UCSD-AML1 (cell line): ENCODE measurements at regions not wholly inside any gene's neighbourhood (a gene's known extent, or its start where the extent isn't known, plus 50 kb on each side); places are given as distances from the start of the nearest gene placed in this dataset.
"Not testable (repeated sequence)": the region's sequence is repeated elsewhere in the genome, so short reads cannot be mapped to it uniquely, and the experiment has no call there.

Experiments
- DNase-seq: peaks from one replicate; lab custom pipeline; 2025; ENCODE audit not compliant: unreplicated experiment; lab: John Stamatoyannopoulos, UW

DNA sequence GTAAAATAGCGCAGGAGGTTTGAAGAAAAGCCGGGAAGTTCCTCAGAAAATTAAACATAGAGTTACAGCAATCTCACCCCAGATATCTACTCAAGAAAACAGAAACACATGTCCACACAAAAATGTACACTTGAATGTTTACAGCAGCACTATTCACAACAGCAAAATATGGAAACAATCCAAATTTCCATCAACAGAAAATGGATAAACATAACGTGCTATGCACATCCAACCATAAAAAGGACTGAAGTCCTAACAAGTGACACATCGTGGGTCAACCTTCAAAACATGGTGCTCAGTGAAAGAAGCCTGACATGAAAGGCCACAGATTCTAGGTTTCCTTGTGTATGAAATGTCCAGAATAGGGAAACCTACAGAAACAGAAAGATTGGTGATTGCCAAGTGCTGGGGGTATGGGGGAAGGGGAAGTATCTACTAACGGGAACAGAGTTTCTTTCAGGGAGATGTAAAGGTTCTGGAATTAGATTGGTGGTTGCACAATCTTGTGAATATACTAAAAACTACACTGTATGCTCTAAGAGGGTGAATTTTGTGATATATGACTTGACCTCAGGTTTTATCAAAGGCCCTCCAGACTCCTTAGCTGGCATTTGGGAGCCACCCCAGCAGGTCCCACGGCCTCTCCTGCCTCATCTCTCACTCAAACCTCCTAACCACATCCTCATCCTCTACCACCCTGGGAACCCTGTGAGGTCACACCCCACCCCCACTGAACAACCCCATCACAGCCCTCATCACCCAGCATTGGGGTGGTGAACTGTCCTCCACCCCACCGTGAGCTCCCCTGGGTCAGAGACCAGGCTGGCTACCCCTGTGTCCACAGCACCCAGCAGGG, 69.2 kb upstream of the PRR5 start:
- peak; percentile 52 for DNase-seq

DNA sequence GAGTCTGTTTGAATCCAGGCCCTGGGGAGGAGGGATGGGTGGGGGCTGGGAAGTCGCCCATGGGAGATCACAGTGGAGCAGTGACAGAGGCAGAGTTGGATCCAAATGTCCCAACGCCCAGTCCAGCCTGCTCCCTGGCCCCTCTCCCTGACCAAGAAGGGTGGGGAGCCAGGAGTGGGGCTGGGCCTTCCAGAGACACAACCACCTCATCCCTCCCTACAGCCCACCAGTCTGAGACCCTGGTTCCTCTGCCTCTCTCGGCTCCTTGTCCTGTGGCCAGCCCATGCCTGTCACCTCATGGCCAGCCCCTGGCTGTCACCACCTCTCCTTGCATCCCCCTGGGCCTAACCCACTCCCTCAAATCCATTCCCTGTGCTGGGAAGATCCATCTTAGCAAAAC, 71.2 kb upstream of the PRR5 start:
- no peak for DNase-seq

DNA sequence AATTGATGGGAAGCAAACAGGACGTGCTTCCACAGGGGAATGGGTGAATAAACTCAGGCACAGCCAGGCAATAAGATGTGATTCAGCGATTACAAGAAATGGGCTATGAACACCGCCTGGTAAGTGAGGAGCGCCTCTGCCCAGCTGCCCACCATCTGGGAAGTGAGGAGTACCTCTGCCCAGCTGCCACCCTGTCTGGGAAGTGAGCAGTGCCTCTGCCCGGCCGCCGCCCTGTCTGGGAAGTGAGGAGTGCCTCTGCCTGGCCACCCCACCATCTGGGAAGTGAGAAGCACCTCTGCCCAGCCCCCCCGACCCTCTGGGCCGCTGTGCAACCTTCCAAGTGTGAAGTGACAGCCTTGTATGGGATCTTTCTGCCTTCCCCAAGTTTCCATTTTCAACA, 73.2 kb upstream of the PRR5 start:
- no peak for DNase-seq

DNA sequence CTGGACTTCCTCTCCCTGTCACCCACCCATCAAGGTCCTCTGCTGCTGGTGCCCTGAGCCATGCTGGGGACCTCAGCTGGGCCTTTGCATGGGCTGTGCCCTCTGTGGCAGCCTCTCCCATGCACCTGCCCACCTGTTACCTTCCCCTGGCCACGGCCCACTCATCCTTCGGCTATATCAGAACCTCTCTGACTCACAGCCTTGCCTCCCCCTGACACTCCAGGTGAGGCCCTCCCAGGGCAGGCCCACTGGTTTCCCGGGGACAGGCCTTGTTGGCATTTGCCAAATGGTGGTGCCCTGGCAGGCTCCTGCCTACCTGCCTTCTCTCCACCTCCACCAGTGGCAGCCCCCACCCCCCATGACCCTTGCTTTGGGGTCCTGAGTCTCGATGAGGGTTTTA, 73.7 kb upstream of the PRR5 start:
- no peak for DNase-seq

DNA sequence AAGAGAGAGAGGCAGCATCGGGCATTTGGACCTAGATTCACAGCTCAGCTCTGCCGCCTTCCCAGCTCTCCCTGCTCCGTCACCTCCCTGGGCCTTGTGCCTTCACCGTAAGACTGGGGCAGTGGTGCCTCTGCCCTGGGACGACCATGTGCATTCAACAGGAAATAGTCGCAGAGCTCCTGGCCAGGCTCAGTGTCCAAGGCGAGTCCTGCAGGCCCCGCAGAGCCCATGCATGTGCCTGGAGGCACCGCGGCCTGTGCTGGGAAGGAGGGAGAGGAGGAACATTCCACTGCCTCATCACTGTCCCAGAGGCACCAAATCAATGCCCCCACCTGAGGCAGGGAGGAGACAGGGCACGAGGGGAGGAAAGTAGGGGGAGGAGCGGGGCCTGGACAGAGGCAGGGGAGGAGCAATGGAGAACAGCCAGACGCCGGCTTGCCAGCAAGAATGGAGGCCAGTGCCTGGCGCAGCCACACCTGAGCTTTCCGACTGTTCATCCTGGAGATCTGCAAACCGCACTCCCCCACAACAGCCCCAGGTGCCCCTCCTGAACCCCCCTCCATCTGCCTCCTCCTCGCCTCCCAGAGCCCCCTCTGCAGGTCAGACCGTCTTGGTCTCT, 74.4 kb upstream of the PRR5 start:
- DNase-seq: no peak

DNA sequence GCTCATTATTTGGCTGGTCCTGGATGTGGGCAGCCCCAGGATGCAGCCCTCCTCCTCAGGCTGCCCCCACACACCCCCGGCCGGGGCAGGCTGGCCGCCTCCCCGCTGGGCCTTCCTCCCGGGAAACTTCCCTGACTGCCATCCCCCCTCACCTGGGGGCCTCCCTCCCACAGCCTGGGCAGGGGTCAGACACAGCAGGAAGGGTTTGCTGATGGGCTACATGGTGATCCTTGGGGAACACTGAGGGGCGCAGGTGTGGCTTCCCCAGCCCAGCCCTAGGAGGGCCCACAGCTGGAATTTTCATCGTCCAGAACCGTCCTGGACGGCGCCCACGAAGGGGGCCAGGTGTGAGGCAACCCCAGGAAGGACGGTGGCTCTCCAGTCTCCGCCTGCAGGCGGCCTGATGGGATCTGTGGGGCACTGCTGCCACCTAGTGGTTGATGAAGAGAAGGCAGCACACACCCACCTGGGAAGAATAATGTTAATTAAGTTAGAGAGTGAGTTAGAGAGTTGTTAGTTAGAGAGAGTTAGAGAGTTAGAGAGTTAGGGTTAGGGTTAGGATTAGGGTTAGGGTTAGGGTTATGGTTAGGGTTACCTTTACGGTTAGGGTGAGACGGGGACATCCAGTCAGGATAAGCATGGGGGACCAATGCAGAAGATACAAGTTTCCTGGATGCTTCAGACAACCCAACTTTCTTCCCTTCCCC, 75.9 kb upstream of the PRR5 start:
- DNase-seq: peak; percentile 72

DNA sequence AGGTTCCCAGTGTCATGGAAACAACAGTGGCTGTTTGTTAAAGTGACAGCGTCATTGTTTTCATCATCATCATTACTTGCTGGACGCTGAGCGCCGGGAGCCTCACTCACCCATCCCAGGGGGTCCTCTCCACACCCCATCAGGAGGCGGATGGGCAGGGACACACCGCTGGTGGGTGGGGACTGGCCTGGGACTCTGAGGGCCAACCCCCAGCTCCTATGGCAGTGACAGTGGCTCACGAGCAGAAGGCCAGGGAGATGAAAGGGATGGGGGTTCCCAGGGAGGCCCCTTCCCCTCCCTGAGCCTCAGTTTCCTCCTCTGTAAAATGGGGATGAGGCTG, 76.6 kb upstream of the PRR5 start:
- no peak for DNase-seq

DNA sequence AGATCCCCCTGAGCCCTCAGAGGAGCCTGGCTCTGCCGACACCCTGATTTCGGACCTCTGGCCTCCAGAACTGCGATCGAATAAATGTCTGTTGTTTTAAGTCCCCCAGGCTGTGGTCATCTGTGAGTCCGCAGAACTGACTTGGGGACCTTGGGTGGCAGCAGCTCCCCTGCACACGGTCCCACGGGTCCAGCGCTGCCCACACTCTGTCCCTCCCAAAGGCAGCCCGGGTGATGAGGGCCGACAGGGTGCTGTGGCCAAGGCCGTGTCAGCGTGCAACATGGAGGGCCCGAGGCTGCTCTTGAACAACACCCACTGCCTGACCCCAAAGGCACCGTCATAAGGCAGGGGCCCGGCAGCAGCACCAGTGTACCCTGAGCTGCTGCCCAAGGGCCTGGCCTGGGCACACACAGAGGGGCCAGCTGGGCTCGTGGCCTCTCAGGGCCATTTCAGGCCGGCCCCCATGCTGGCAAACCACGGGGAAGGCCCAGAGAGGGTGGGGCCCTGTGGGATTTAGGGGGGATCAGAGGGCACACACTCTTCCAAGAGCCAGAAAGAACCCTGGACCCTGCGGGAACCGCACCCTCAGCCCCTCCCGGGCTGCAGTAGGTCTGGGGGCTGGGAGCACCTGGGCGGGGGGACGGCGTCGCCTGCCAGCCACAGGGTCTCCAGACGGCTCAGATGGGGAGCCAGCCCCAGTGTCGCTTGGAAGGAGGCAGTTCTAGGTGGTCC, 77.1 kb upstream of the PRR5 start:
- DNase-seq: no peak

GRCh38 chr22:44623771-44624510, 78.1 kb upstream of the PRR5 start:
- no peak for DNase-seq

DNA sequence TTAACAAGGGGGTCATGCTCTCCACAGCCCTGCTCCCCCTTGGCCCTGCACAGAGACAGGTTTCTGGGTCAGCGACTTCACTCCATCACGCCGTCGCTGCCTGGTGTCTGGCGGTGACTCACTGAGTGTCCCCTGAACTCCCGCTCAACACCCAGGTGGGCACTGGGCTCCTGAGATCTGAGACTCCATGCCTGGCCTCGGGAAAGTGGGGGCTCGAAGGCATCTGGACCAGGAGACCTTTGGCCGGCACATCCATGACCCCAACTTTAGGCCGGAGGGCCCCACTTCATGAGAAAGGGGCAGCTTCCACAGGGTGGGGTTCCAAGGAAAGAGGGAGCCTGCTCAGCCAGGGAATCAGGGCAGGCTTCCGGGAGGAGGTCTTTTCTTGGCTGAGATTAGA, 79.3 kb upstream of the PRR5 start:
- DNase-seq: no peak

DNA sequence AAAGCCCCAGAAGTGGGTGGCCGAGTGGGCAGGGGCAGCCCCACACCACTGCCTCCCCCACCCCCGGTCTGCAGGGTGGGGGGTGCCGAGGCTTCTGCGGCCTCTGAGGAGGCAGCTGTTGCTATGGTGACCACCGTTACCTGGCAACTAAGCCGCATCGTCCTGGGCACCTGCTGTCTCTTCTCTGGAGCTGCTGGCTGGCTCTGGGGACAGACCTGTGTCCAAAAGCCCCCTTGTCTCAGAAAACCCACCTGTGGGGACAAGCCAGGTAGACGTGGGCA, 79.9 kb upstream of the PRR5 start:
- no peak for DNase-seq

DNA sequence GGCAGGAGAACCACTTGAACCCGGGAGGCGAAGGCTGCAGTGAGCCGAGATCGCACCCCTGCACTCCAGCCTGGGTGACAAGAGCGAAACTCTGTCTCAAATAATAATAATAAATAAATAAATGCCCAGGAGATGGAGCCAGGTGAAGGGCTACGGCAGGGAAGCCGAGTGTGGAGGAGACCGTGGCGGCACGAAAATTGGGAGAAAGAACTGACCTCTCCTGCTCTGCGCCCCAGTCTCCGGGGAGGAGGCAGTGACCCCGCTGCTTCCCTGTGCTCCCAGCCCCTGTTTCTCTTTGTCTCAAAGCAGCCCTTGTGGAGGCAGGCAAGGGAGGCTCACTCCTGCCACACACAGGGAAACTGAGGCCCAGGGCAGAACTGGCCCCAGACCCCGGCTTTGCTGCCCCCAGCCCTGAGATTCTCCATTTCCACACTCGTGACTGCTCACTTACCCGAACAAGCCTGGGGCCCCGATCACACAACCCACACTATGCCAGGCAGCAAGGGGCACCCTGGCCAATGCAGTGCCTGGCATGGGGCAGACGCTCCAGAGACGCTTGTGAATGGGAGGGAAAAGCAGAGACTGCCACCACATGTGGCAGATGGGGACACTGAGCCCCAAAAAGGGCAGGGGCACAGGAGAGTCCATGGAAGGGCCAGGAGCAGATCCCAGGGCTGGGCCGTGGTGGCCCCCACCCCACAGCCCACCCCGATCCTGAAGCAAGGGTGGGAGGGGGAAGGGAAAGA, 80.4 kb upstream of the PRR5 start:
- DNase-seq: no peak

- no peak for DNase-seq
These were observed 81.2 kb upstream of the PRR5 start for GRCh38 chr22:44620841-44621257.

DNA sequence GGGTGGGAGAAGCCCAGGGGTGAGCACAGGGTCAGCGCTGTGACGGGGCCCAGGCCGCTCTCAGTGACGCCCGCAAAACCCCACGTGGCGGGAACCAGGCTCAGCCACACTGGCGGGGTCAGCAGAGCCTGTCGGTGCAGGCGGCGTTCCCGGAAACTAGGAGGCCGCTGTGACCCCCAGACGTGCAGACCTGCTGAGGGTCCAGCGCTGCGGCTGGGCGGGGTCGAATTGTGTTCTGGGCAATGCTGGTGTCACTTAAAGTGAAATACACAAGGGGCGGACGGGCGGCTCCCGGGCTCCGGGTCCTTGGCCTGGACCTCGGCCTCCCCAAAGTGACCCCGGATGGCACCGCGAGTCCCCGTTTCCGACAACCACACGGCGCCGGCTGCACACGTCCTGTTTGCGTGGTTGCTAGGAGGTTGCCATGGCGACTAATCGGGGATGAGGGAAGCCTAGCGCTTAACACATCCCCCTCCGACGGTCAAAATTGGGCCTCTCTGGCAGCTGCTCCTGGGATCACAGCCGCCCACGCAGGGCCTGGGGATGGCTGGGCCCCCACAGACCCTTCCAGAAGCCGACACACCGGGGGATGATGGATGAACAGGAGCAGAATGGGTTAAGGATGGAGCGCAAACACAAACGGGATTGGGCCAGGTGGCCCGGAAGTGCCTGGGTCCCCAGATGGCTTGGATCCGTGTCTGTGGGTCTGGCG, 81.7 kb upstream of the PRR5 start:
- DNase-seq: peak; percentile 78

GRCh38 chr22:44619560-44620128, 82.4 kb upstream of the PRR5 start:
- DNase-seq: not testable (repeated sequence)

DNA sequence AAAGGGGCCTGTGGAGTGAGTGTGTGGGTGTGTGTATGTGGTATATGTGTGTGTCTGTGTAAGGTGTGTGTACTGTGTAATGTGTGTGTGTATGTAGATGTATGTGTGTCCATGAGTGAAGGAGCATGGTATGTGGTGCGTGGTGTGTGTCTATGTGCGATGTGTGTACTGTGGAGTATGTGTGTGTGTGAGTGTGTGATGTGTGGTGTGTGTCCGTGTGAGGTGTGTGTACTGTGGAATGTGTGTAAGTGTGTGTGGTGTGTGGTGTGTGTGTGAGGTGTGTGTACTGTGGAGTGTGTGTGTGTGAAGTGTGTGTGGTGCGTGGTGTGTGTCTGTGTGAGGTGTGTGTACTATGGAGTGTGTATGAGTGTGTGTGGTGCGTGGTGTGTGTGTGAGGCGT, 83.1 kb upstream of the PRR5 start:
- DNase-seq: not testable (repeated sequence)

DNA sequence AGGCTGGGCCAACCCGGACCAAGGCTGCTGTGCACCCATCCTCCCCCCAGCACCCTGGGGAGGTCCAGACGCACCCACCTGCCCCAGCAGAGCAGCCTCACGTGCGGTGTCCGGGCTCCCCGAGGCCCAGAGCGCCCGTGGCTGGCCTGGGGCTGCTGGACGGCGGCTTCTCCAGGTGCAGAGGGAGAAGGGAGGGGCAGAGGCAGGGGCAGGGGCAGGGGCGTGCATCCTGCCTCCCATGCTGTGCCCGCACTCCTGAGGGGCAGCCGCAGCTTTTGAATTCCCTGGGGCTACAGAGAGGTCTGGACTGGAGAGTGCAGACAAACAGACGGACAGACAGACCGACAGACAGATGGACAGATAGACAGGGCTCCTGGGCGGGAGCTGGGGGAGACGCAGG, 83.6 kb upstream of the PRR5 start:
- no peak for DNase-seq

- no peak for DNase-seq
These were observed 84.2 kb upstream of the PRR5 start for GRCh38 chr22:44617828-44618227.

DNA sequence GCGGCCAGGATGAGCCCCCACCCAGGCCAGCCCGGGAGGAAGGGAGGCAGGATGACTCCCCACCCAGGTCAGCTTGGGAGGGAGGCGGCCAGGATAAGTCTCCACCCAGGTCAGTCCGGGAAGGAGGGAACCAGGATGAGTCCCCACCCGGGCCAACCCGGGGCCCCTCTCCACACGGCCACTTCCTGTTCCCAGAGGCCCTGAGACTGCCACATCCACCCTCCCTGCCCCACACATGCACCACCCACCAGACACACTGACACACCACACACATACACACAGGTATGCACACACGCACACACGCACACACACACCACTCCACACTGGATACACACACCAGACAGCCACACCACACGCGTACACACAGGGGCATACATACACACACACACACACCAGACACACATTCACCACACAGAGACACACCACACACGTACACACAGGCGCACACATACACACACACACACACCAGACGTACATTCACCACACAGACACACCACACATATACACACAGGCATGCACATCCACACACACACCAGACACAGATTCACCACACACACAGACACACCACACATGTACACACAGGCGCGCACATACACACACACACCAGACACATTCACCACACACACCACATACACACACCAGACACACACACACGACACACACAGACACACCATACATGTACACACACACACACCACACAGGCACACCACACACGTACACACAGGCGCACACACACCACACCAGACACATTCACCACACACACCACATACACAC, 84.9 kb upstream of the PRR5 start:
- no peak for DNase-seq
